ENCODE measurements at regions not wholly inside any gene's neighbourhood (a gene's known extent, or its start where the extent isn't known, plus 50 kb on each side); places are given as distances from the start of the nearest gene placed in this dataset.

- DNase-seq, result no peak
- in situ Hi-C loops (cut with MboI; ENCODE audit: low pct_ligation_motif_present in 1 of 4, low pct_unique_long_range_greater_than_20kb in 1 of 4, low sequenced_read_pairs in 3 of 4), result no loop called here
- H3K36me3 ChIP-seq, result no peaks in the 10 kb centered on the region
- no peak overlapping the region for H3K27ac ChIP-seq
- no peaks in the 10 kb centered on the region for H3K27me3 ChIP-seq
- H3K9me3 ChIP-seq, result no peaks in the 10 kb centered on the region
- no peaks in the 10 kb centered on the region for H3K4me1 ChIP-seq
- TF ChIP-seq EP300 (IDR thresholded peaks at IDR 0.05; ENCODE audit: low read depth) (no peak), POLR2AphosphoS5 (IDR thresholded peaks at IDR 0.05) (no peak), POLR2A (IDR thresholded peaks at IDR 0.05) (no peak), CTCF (IDR thresholded peaks at IDR 0.05) (no peak)
- no peak overlapping the region for H3K4me3 ChIP-seq
- 77% methylated on average over 2 of the region's 2 CpGs; no CpG with 5 or more reads in 1 of the 2 donors for WGBS, 2 donors (ENCODE audit: low coverage in 1 of 2)
- intact Hi-C loops (cut with DNase I; ENCODE audit: low total_unique reads), result no loop called here
Observed at GRCh38 chr2:167431949-167432348, 543.7 kb downstream of the XIRP2 start.

GRCh38 chr2:167430447-167430846, 542.2 kb downstream of the XIRP2 start:
- in situ Hi-C loops (cut with MboI; ENCODE audit: low pct_ligation_motif_present in 1 of 4, low pct_unique_long_range_greater_than_20kb in 1 of 4, low sequenced_read_pairs in 3 of 4), result no loop called here
- DNase-seq, result no peak
- Histone ChIP-seq H3K27ac (no peak overlapping the region), H3K27me3 (no peaks in the 10 kb centered on the region), H3K36me3 (no peaks in the 10 kb centered on the region), H3K9me3 (no peaks in the 10 kb centered on the region), H3K4me1 (no peaks in the 10 kb centered on the region), H3K4me3 (no peak overlapping the region)
- no peak for TF ChIP-seq POLR2AphosphoS5 (IDR thresholded peaks at IDR 0.05)
- intact Hi-C loops (cut with DNase I; ENCODE audit: low total_unique reads), result no loop called here

- 73 to 75% methylated on average over 8 of the region's 8 CpGs for WGBS, 2 donors (ENCODE audit: low coverage in 1 of 2)
- Histone ChIP-seq H3K27ac (no peak overlapping the region), H3K36me3 (no peaks in the 10 kb centered on the region), H3K9me3 (no peaks in the 10 kb centered on the region), H3K27me3 (no peaks in the 10 kb centered on the region), H3K4me1 (no peaks in the 10 kb centered on the region), H3K4me3 (no peak overlapping the region)
- intact Hi-C loops (cut with DNase I; ENCODE audit: low total_unique reads), result no loop called here
- no peak for TF ChIP-seq POLR2AphosphoS5 (IDR thresholded peaks at IDR 0.05)
- TF ChIP-seq CTCF (IDR thresholded peaks at IDR 0.05), result no peak
- no peak for TF ChIP-seq EP300 (IDR thresholded peaks at IDR 0.05; ENCODE audit: low read depth)
- no peak for TF ChIP-seq POLR2A (IDR thresholded peaks at IDR 0.05)
- DNase-seq, result no peak
- in situ Hi-C loops (cut with MboI; ENCODE audit: low pct_ligation_motif_present in 1 of 4, low pct_unique_long_range_greater_than_20kb in 1 of 4, low sequenced_read_pairs in 3 of 4), result no loop called here
Observed at GRCh38 chr2:167424803-167425755, 536.8 kb downstream of the XIRP2 start.

GRCh38 chr2:167424221-167424620, 535.9 kb downstream of the XIRP2 start:
- Histone ChIP-seq H3K27me3 (no peaks in the 10 kb centered on the region), H3K4me3 (no peak overlapping the region), H3K27ac (no peak overlapping the region), H3K36me3 (no peaks in the 10 kb centered on the region), H3K9me3 (no peaks in the 10 kb centered on the region), H3K4me1 (no peaks in the 10 kb centered on the region)
- TF ChIP-seq POLR2AphosphoS5 (IDR thresholded peaks at IDR 0.05) (no peak), EP300 (IDR thresholded peaks at IDR 0.05; ENCODE audit: low read depth) (no peak), POLR2A (IDR thresholded peaks at IDR 0.05) (no peak), CTCF (IDR thresholded peaks at IDR 0.05) (no peak)
- intact Hi-C loops (cut with DNase I; ENCODE audit: low total_unique reads), result no loop called here
- WGBS, 2 donors (ENCODE audit: low coverage in 1 of 2), result 17 to 31% methylated on average over 1 of the region's 1 CpG
- in situ Hi-C loops (cut with MboI; ENCODE audit: low pct_ligation_motif_present in 1 of 4, low pct_unique_long_range_greater_than_20kb in 1 of 4, low sequenced_read_pairs in 3 of 4), result no loop called here
- DNase-seq, result no peak

Measured in transverse colon (tissue), 4 donors.